ENCODE measurements at regions not wholly inside any gene's neighbourhood (a gene's known extent, or its start where the extent isn't known, plus 50 kb on each side); places are given as distances from the start of the nearest gene placed in this dataset.

GRCh38 chr2:240363746-240364581, 71.5 kb upstream of the GPC1 start:
- Histone ChIP-seq H3K4me1 (ENCODE audit: control insufficient read depth, insufficient read depth, low read length) (peaks cover 3% of the 10 kb centered on the region; the same call in 1 of the 2 replicates), H4K20me1 (ENCODE audit: insufficient read depth, low read length) (no peaks in the 10 kb centered on the region), H3K4me3 (ENCODE audit: insufficient read depth, low read depth, low read length) (no peak overlapping the region), H3K4ac (ENCODE audit: low read depth, low read length) (no peak overlapping the region), H3K79me1 (ENCODE audit: low read depth in 1 of 2, low read length in 2 of 2) (no peaks in the 10 kb centered on the region), H3K9me1 (ENCODE audit: insufficient read depth, low read length) (peaks cover 4% of the 10 kb centered on the region), H4K5ac (ENCODE audit: low read depth, low read length) (no peak overlapping the region), H2AK9ac (replicated peaks; ENCODE audit: low read depth, low read length, poor library complexity) (no peak overlapping the region), H4K8ac (ENCODE audit: low read depth in 2 of 2, low read length in 2 of 2) (no peak overlapping the region), H2AFZ (replicated peaks; ENCODE audit: low read length, poor library complexity) (no peak overlapping the region), H3K27me3 (ENCODE audit: control insufficient read depth, insufficient read depth, low read length) (no peaks in the 10 kb centered on the region), H2BK120ac (ENCODE audit: low read depth, low read length) (no peak overlapping the region), H3K56ac (ENCODE audit: extremely low read depth, insufficient read depth, low read length) (no peak overlapping the region), H2AK5ac (ENCODE audit: low read depth, low read length) (no peak overlapping the region), H4K91ac (ENCODE audit: insufficient read depth, low read depth, low read length) (no peak overlapping the region), H3K9ac (ENCODE audit: low read depth, low read length) (no peak overlapping the region), H2BK15ac (ENCODE audit: low read depth, low read length) (no peak overlapping the region), H3K9me3 (ENCODE audit: control insufficient read depth, insufficient read depth, low read length) (peaks cover 25% of the 10 kb centered on the region), H2BK20ac (ENCODE audit: low read depth, low read length) (no peak overlapping the region), H3K18ac (ENCODE audit: low read depth, low read length) (no peak overlapping the region), H3K4me2 (ENCODE audit: low read depth, low read length) (no peak overlapping the region), H3K27ac (ENCODE audit: insufficient read depth, low read length) (no peak overlapping the region), H3K14ac (replicated peaks; ENCODE audit: low read depth, low read length) (no peak overlapping the region), H3K36me3 (ENCODE audit: control insufficient read depth, insufficient read depth, low read length) (no peaks in the 10 kb centered on the region), H2BK5ac (ENCODE audit: low read depth, low read length, poor library complexity, severe bottlenecking) (no peak overlapping the region), H3K23ac (ENCODE audit: low read depth, low read length) (no peak overlapping the region)
- intact Hi-C loops (cut with micrococcal nuclease) = no loop called here
- TF ChIP-seq RFX5 (IDR thresholded peaks at IDR 0.05; ENCODE audit: low read depth, low read length) (no peak), MAZ (IDR thresholded peaks at IDR 0.05; ENCODE audit: borderline replicate concordance, low read depth, low read length) (no peak), CHD1 (IDR thresholded peaks at IDR 0.05; ENCODE audit: low read depth, low read length) (no peak), MXI1 (IDR thresholded peaks at IDR 0.05; ENCODE audit: borderline replicate concordance, low read depth, low read length) (no peak), NFE2L2 (IDR thresholded peaks at IDR 0.05; ENCODE audit: low read depth, low read length) (no peak), USF2 (IDR thresholded peaks at IDR 0.05; ENCODE audit: low read depth, low read length) (no peak), SMC3 (IDR thresholded peaks at IDR 0.05; ENCODE audit: low read depth, low read length) (no peak)
- no peak for DNase-seq
- no TSS peak for BruUV-seq (replicated peaks)
- dilution Hi-C loops (cut with HindIII; ENCODE audit: low sequenced_read_pairs, unreplicated experiment) = no loop called here
- POLR2A ChIA-PET (ENCODE audit: unreplicated experiment) = no interaction called here
- 100% methylated on average over 4 of the region's 28 CpGs; no CpG with 5 or more reads in 1 of the 2 experiments for WGBS, 2 experiments (ENCODE audit: extremely low coverage in 2 of 2, insufficient read length in 1 of 2)
- in situ Hi-C loops (cut with MboI; ENCODE audit: low sequenced_read_pairs) = no loop called here
- no peak for ATAC-seq (ENCODE audit: low read depth)
- CTCF ChIA-PET = no interaction called here

All from IMR-90 (cell line).